Ovary (tissue), 7 donors: ENCODE measurements at regions not wholly inside any gene's neighbourhood (a gene's known extent, or its start where the extent isn't known, plus 50 kb on each side); places are given as distances from the start of the nearest gene placed in this dataset.

Source experiments
- DNase-seq, 5 donors: peaks; one replicate each; pipeline ENCODE4 v3.0.0-alpha.2; 2019 to 2020
- H3K27ac ChIP-seq, 2 donors: fragments of 200-600 bp; one replicate each; pipeline versions ENCODE4 v1.5.1 to v1.8.0; 2019 to 2022
- H3K27me3 ChIP-seq: fragments of 200-600 bp; one replicate; pipeline ENCODE4 v1.8.0; 2022
- H3K36me3 ChIP-seq: fragments of 200-600 bp; sonication (generic); one replicate; pipeline ENCODE4 v1.5.1; 2019
- H3K4me1 ChIP-seq: one replicate; pipeline ENCODE4 v1.8.1; 2013; ENCODE audit warnings: mild to moderate bottlenecking, moderate library complexity; ENCODE audit not compliant: insufficient read depth
- H3K4me3 ChIP-seq: fragments of 200-600 bp; sonication (generic); one replicate; pipeline ENCODE4 v1.5.1; 2017
- H3K9me3 ChIP-seq, 2 donors: fragments of 200-600 bp in 1 of 2; sonication (generic) in 1 of 2; one replicate each; pipeline versions ENCODE4 v1.5.1 to v1.8.1; 2013 to 2019; ENCODE audit warnings: mild to moderate bottlenecking in 1 of 2, moderate library complexity in 1 of 2
- EP300 ChIP-seq: sonication (generic); formaldehyde crosslinking; IDR thresholded peaks from one replicate; pipeline ENCODE4 v1.6.1; 2017; ENCODE audit warnings: antibody characterized with exemption
- POLR2A ChIP-seq: fragments of 450-650 bp; IDR thresholded peaks from one replicate; pipeline ENCODE4 v1.6.1; 2017; ENCODE audit warnings: antibody characterized with exemption, mild to moderate bottlenecking, moderate library complexity
- WGBS, 3 donors: extraction: QIAGEN DNeasy Blood & Tissue Kit in 1 of 3; methylation state at CpG; one replicate each; pipeline versions ENCODE4 v1.1.5 to v1.1.7; 2013 to 2017; 5-methylcytosine and 5-hydroxymethylcytosine counted together
- intact Hi-C, 4 donors: fragments of 100-400 bp; cut with DNase I; formaldehyde crosslinking; loops; one replicate each; pipeline versions ENCODE4 v1.11.0 to v1.15.1; 2022 to 2023
- TF ChIP-seq, protein P1 (sequence below), 3 donors: fragments of 450-650 bp in 2 of 3; fragments of 200-600 bp in 1 of 3; IDR thresholded peaks; one replicate each; pipeline versions ENCODE4 v1.5.1 to v1.8.0; 2016 to 2022; ENCODE audit warnings: antibody characterized with exemption in 3 of 3, mild to moderate bottlenecking in 1 of 3
- donor health status: DM: no; HTN: no; CAD: no; lungs with moderate emphysema.
- donor health status: DM: no; HTN: no; CAD: no.
- donor health status: Bipolar disorder and iron deficiency.
- donor health status: DM: no; HTN: no; CAD: no.
- donor health status: DM: yes; HTN: yes; CAD: no.

DNA sequence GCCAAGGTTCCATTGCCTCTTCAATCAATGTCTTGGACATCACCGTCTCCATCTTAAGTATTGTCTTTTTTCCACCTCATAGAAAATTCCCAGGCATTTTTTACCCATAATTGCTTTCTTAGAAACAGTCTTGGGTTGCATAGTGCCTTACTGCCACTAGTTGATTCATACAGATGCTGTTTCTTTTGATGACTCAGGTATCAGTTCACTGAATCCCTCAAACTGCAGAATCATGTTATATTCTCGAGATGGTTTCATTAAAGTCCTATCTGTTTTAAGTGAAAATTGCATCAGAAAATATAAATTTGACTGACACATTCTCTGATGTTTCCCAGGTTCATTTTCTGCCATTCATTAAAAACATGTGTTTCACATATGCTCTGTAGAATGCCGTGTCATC lies 1489.1 kb downstream of the BRINP3 start:
- Histone ChIP-seq H3K36me3 (no peaks in the 10 kb centered on the region), H3K4me3 (no peak overlapping the region), H3K27ac (no peak overlapping the region), H3K27me3 (no peaks in the 10 kb centered on the region), H3K4me1 (no peaks in the 10 kb centered on the region), H3K9me3 (no peaks in the 10 kb centered on the region)
- 81 to 86% (median 82%) methylated on average over 3 of the region's 3 CpGs for WGBS, 3 donors
- DNase-seq, result no peak
- no peak for TF ChIP-seq POLR2A
- TF ChIP-seq EP300, result no peak
- intact Hi-C loops, result no loop called here

DNA sequence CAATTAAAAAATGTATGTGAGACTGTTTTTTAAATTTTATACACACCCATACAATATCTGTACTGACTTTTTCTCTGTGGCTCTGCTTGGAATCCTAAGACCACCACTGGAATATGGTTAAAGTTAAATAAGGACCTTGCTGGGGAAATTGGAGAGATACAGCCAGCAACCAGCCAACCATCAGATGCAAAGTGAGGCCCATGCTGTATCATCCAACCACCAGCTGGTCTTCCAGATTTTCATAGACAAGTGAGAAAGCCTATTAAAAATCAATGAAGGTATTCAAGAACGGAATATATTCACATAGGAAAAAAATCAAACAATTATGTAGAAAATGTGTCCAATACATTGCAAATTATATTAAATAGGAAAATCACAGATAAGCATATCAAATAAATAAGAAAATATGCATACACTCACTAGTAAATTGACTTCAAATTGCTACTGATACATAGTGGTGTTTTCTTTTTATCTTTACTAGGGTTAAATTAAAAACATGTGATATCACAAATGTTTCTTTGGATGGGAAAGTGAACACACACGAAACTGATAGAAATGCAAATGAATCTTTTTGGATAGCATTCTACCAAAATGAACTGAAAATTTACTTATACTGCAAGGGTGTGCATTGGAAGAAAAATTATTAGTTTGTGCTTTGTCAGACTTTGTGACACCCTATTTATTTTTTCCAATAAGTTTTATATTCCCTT lies 1486.3 kb downstream of the BRINP3 start:
- no peak overlapping the region for H3K27ac ChIP-seq
- no peak for DNase-seq
- no peaks in the 10 kb centered on the region for H3K36me3 ChIP-seq
- intact Hi-C loops, result no loop called here
- TF ChIP-seq POLR2A, result no peak
- TF ChIP-seq, protein P1, sequence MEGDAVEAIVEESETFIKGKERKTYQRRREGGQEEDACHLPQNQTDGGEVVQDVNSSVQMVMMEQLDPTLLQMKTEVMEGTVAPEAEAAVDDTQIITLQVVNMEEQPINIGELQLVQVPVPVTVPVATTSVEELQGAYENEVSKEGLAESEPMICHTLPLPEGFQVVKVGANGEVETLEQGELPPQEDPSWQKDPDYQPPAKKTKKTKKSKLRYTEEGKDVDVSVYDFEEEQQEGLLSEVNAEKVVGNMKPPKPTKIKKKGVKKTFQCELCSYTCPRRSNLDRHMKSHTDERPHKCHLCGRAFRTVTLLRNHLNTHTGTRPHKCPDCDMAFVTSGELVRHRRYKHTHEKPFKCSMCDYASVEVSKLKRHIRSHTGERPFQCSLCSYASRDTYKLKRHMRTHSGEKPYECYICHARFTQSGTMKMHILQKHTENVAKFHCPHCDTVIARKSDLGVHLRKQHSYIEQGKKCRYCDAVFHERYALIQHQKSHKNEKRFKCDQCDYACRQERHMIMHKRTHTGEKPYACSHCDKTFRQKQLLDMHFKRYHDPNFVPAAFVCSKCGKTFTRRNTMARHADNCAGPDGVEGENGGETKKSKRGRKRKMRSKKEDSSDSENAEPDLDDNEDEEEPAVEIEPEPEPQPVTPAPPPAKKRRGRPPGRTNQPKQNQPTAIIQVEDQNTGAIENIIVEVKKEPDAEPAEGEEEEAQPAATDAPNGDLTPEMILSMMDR (IDR thresholded peaks at IDR 0.05), result no peak
- TF ChIP-seq EP300, result no peak
- H3K9me3 ChIP-seq, result no peaks in the 10 kb centered on the region
- no peak overlapping the region for H3K4me3 ChIP-seq
- H3K4me1 ChIP-seq, result no peaks in the 10 kb centered on the region
- WGBS, 3 donors, result 56 to 65% (median 60%) methylated on average over 2 of the region's 2 CpGs
- H3K27me3 ChIP-seq, result no peaks in the 10 kb centered on the region

DNA sequence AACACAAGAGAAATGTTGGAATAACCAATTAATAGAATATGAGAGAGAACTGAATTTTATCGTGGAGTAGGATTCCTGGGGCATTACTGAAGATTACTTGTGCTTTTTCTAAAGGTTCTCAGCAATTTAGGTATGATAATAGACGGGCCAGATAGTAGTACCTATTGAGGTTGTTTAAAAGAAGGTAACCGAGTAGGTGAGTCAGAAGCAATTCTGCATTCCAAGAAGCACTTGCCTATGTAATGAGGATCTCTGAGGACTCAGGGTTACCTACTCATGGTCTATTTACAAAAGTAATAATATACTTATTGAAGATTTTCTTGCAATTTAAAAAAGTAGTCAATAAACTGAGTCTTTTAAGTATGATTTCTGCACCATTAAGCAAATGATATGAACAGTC lies 1469.8 kb downstream of the BRINP3 start:
- WGBS, 3 donors, result 34 to 43% (median 39%) methylated on average over 3 of the region's 3 CpGs
- Histone ChIP-seq H3K4me1 (no peaks in the 10 kb centered on the region), H3K27ac (no peak overlapping the region), H3K27me3 (no peaks in the 10 kb centered on the region), H3K4me3 (no peak overlapping the region), H3K36me3 (no peaks in the 10 kb centered on the region), H3K9me3 (no peaks in the 10 kb centered on the region)
- DNase-seq, result no peak
- TF ChIP-seq, protein P1 (IDR thresholded peaks at IDR 0.05), result no peak
- no peak for TF ChIP-seq EP300
- TF ChIP-seq POLR2A, result no peak
- intact Hi-C loops, result no loop called here

DNA sequence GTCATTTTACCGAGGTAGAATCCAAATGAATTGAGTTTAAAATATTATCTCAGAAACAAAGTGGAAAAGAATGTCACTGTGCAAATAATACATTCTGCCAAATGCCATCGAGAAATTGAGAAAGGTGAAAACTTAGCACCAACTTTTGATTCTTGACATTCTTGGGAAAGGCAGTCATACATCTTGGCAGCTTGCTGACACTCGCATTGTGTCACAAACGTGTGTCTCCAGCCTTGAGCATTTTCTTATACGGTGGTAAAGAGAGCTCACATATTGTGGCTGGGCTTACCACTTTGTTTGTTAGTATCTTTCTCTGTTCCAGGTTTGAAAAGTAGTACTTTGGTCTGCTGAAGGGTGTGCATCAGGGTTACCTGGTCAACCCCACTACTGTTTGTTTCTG lies 1456.1 kb downstream of the BRINP3 start:
- TF ChIP-seq, protein P1 (IDR thresholded peaks at IDR 0.05), result no peak
- no peak for TF ChIP-seq POLR2A
- TF ChIP-seq EP300, result no peak
- H3K36me3 ChIP-seq, result no peaks in the 10 kb centered on the region
- intact Hi-C loops, result no loop called here
- 89 to 93% (median 89%) methylated on average over 5 of the region's 5 CpGs for WGBS, 3 donors
- no peak for DNase-seq
- H3K27me3 ChIP-seq, result no peaks in the 10 kb centered on the region
- no peak overlapping the region for H3K4me3 ChIP-seq
- no peak overlapping the region for H3K27ac ChIP-seq
- H3K9me3 ChIP-seq, result peaks cover 0 to 3% of the 10 kb centered on the region in 2 donors
- H3K4me1 ChIP-seq, result no peaks in the 10 kb centered on the region

DNA sequence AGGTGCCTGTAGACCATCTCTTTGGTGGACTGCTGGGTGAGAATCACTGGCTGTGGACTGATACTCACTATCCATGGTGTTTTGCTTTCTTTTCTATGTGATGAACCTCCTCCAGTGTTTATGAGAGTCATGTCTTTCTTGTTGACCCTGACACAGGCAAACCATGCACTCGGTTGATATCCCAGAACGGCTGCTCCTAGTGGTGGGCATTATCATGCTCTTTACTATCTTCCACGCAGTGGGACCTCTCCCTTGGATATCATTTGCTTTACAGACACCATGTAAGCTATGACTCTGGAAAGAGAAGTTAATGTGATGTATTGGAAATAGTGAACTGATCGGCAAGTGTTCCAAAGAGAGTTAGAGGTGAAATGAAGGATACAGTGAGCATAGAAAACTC lies 1455.6 kb downstream of the BRINP3 start:
- DNase-seq, result no peak
- Histone ChIP-seq H3K4me1 (no peaks in the 10 kb centered on the region), H3K27ac (no peak overlapping the region), H3K9me3 (peaks cover 0 to 3% of the 10 kb centered on the region in 2 donors), H3K4me3 (no peak overlapping the region), H3K36me3 (no peaks in the 10 kb centered on the region), H3K27me3 (no peaks in the 10 kb centered on the region)
- TF ChIP-seq, protein P1 (IDR thresholded peaks at IDR 0.05), result no peak
- no peak for TF ChIP-seq POLR2A
- TF ChIP-seq EP300, result no peak
- WGBS, 3 donors, result 88 to 91% (median 89%) methylated on average over 4 of the region's 4 CpGs
- intact Hi-C loops, result no loop called here
